Small intestine (tissue), 7 donors: ENCODE measurements at regions not wholly inside any gene's neighbourhood (a gene's known extent, or its start where the extent isn't known, plus 50 kb on each side); places are given as distances from the start of the nearest gene placed in this dataset.
"Not testable (repeated sequence)": the region's sequence is repeated elsewhere in the genome, so short reads cannot be mapped to it uniquely, and the experiment has no call there.

ENCODE experiments used
- DNase-seq, 2 donors: peaks; one replicate each; pipeline versions ENCODE4 v3.0.0 to v3.0.0-alpha.2; 2013
- FAIRE-seq: peaks from 2 replicates; lab custom pipeline; 2012; peaks lifted over from hg19 to GRCh38; lab: Jason Lieb, UNC
- H3K27ac ChIP-seq, 3 donors: one replicate each; pipeline ENCODE4 v1.5.1; 2013; ENCODE audit warnings: low read length in 2 of 3, mild to moderate bottlenecking in 2 of 3, control low read depth in 1 of 3, inconsistent platforms in 1 of 3, low read depth in 1 of 3, moderate library complexity in 1 of 3
- H3K27me3 ChIP-seq, 3 donors: one replicate each; pipeline ENCODE4 v1.6.1; 2013; ENCODE audit warnings: low read length in 3 of 3, inconsistent platforms in 1 of 3; ENCODE audit not compliant: control insufficient read depth in 3 of 3, insufficient read depth in 3 of 3
- H3K36me3 ChIP-seq, 3 donors: one replicate each; pipeline ENCODE4 v1.6.1; 2013; ENCODE audit warnings: low read length in 3 of 3, inconsistent platforms in 1 of 3, low read depth in 1 of 3, mild to moderate bottlenecking in 1 of 3, moderate library complexity in 1 of 3; ENCODE audit not compliant: control insufficient read depth in 3 of 3, insufficient read depth in 2 of 3
- H3K4me1 ChIP-seq, 3 donors: one replicate each; pipeline ENCODE4 v1.6.1; 2013; ENCODE audit warnings: low read length in 2 of 3, inconsistent platforms in 1 of 3, low read depth in 1 of 3, mild to moderate bottlenecking in 1 of 3, moderate library complexity in 1 of 3; ENCODE audit not compliant: control insufficient read depth in 3 of 3, insufficient read depth in 2 of 3
- H3K4me3 ChIP-seq, 3 donors: one replicate each; pipeline ENCODE4 v1.5.1; 2013; ENCODE audit warnings: low read length in 3 of 3, control low read depth in 1 of 3, inconsistent platforms in 1 of 3, low read depth in 1 of 3, mild to moderate bottlenecking in 1 of 3, moderate library complexity in 1 of 3
- H3K9me3 ChIP-seq, 2 donors: one replicate each; pipeline ENCODE4 v1.6.1; 2013; ENCODE audit warnings: low read depth in 1 of 2, low read length in 1 of 2; ENCODE audit not compliant: control insufficient read depth in 2 of 2, insufficient read depth in 1 of 2
- WGBS, 3 donors: extraction: QIAGEN DNeasy Blood & Tissue Kit; methylation state at CpG; one replicate each; pipeline ENCODE4 v1.1.7; 2013; 5-methylcytosine and 5-hydroxymethylcytosine counted together
- donor health status: healthy with polysubstance abuse.
- donor health status: control.
- donor health status: control.
- donor health status: Bipolar disorder and iron deficiency.
- donor health status: healthy.

- Histone ChIP-seq H3K36me3 (no peaks in the 10 kb centered on the region), H3K27ac (no peak overlapping the region), H3K4me1 (no peaks in the 10 kb centered on the region), H3K4me3 (no peak overlapping the region), H3K27me3 (no peaks in the 10 kb centered on the region), H3K9me3 (peaks cover 0 to 3% of the 10 kb centered on the region in 2 donors)
- no peak for DNase-seq
- WGBS, 3 donors: 87 to 96% (median 94%) methylated on average over 2 of the region's 2 CpGs
- FAIRE-seq: no peak
These were observed 194.3 kb upstream of the PIK3R1 start for GRCh38 chr5:68021227-68021626.

GRCh38 chr5:68020461-68020969 lies 195.0 kb upstream of the PIK3R1 start:
- H3K4me1 ChIP-seq, DNase-seq, H3K9me3 ChIP-seq, H3K27ac ChIP-seq, FAIRE-seq, H3K27me3 ChIP-seq, H3K4me3 ChIP-seq, H3K36me3 ChIP-seq: not testable (repeated sequence)
- WGBS, 3 donors: 90 to 91% (median 90%) methylated on average over 21 to 41 of the region's 41 CpGs

GRCh38 chr5:68015381-68016302 lies 199.9 kb upstream of the PIK3R1 start:
- H3K4me3 ChIP-seq: no peak overlapping the region
- H3K27ac ChIP-seq: no peak overlapping the region
- WGBS, 3 donors: 57 to 79% (median 71%) methylated on average over 6 of the region's 6 CpGs
- no peaks in the 10 kb centered on the region for H3K9me3 ChIP-seq
- no peaks in the 10 kb centered on the region for H3K27me3 ChIP-seq
- H3K4me1 ChIP-seq: peaks cover 0 to 3% (median 0%) of the 10 kb centered on the region in 3 donors
- FAIRE-seq: no peak
- no peak for DNase-seq
- H3K36me3 ChIP-seq: no peaks in the 10 kb centered on the region

GRCh38 chr5:68012831-68013230 lies 202.7 kb upstream of the PIK3R1 start:
- 86 to 89% (median 87%) methylated on average over 1 of the region's 1 CpG for WGBS, 3 donors
- no peak for FAIRE-seq

GRCh38 chr5:68012429-68012828 lies 203.1 kb upstream of the PIK3R1 start:
- H3K27me3 ChIP-seq: no peaks in the 10 kb centered on the region
- 75 to 92% (median 80%) methylated on average over 1 of the region's 1 CpG for WGBS, 3 donors
- H3K27ac ChIP-seq: no peak overlapping the region
- H3K9me3 ChIP-seq: no peaks in the 10 kb centered on the region
- DNase-seq (no peak), FAIRE-seq (no peak)
- H3K4me1 ChIP-seq: peaks cover 0 to 3% (median 0%) of the 10 kb centered on the region in 3 donors
- H3K36me3 ChIP-seq: no peaks in the 10 kb centered on the region
- H3K4me3 ChIP-seq: no peak overlapping the region

More at GRCh38 chr5:68012831-68013230, 202.7 kb upstream of the PIK3R1 start:
- H3K27me3 ChIP-seq: no peaks in the 10 kb centered on the region
- H3K36me3 ChIP-seq: no peaks in the 10 kb centered on the region
- H3K27ac ChIP-seq: no peak overlapping the region
- H3K9me3 ChIP-seq: no peaks in the 10 kb centered on the region
- no peak for DNase-seq
- peaks cover 0 to 3% (median 0%) of the 10 kb centered on the region in 3 donors for H3K4me1 ChIP-seq
- H3K4me3 ChIP-seq: no peak overlapping the region

- Histone ChIP-seq H3K9me3 (no peaks in the 10 kb centered on the region), H3K4me3 (no peak overlapping the region), H3K4me1 (peaks cover 0 to 3% (median 0%) of the 10 kb centered on the region in 3 donors), H3K36me3 (no peaks in the 10 kb centered on the region), H3K27ac (no peak overlapping the region), H3K27me3 (no peaks in the 10 kb centered on the region)
- FAIRE-seq (no peak), DNase-seq (no peak)
These were observed 203.8 kb upstream of the PIK3R1 start for GRCh38 chr5:68011801-68012200.

- DNase-seq (peak in 1 of 2 donors; percentile 18), FAIRE-seq (no peak)
- 94 to 98% (median 95%) methylated on average over 2 of the region's 2 CpGs for WGBS, 3 donors
- no peaks in the 10 kb centered on the region for H3K9me3 ChIP-seq
- H3K4me3 ChIP-seq: no peak overlapping the region
- peaks cover 0 to 3% (median 0%) of the 10 kb centered on the region in 3 donors for H3K4me1 ChIP-seq
- no peak overlapping the region for H3K27ac ChIP-seq
- no peaks in the 10 kb centered on the region for H3K27me3 ChIP-seq
- H3K36me3 ChIP-seq: no peaks in the 10 kb centered on the region
These were observed 204.2 kb upstream of the PIK3R1 start for GRCh38 chr5:68011259-68011760.

GRCh38 chr5:68010740-68011139 lies 204.8 kb upstream of the PIK3R1 start:
- Histone ChIP-seq H3K4me3 (no peak overlapping the region), H3K36me3 (no peaks in the 10 kb centered on the region), H3K27ac (no peak overlapping the region), H3K27me3 (no peaks in the 10 kb centered on the region), H3K4me1 (peaks cover 0 to 3% (median 0%) of the 10 kb centered on the region in 3 donors), H3K9me3 (no peaks in the 10 kb centered on the region)
- FAIRE-seq (no peak), DNase-seq (no peak)
- 90 to 95% (median 95%) methylated on average over 2 of the region's 2 CpGs for WGBS, 3 donors
